ENCODE measurements at regions not wholly inside any gene's neighbourhood (a gene's known extent, or its start where the extent isn't known, plus 50 kb on each side); places are given as distances from the start of the nearest gene placed in this dataset.

- no peaks in the 10 kb centered on the region for H3K36me3 Mint-ChIP-seq (ENCODE audit: low read depth)
- H3K9me3 Mint-ChIP-seq, result peaks cover 15% of the 10 kb centered on the region
- no peaks in the 10 kb centered on the region for H3K4me1 Mint-ChIP-seq
- H3K27me3 Mint-ChIP-seq (ENCODE audit: low read depth), result no peaks in the 10 kb centered on the region
- H3K4me3 Mint-ChIP-seq, result no peak overlapping the region
- no peak for TF ChIP-seq CTCF (conservative IDR thresholded peaks at IDR 0.05)
- DNase-seq (ENCODE audit: low read depth, low spot score), result no peak
- no peak overlapping the region for H3K27ac Mint-ChIP-seq (ENCODE audit: unreplicated experiment)
These were observed 387.6 kb downstream of the BRINP2 start for GRCh38 chr1:177558372-177558771.

- H3K27me3 Mint-ChIP-seq (ENCODE audit: low read depth), result no peaks in the 10 kb centered on the region
- H3K4me3 Mint-ChIP-seq, result no peak overlapping the region
- no peaks in the 10 kb centered on the region for H3K36me3 Mint-ChIP-seq (ENCODE audit: low read depth)
- no peak for DNase-seq (ENCODE audit: low read depth, low spot score)
- peaks cover 18% of the 10 kb centered on the region for H3K9me3 Mint-ChIP-seq
- no peak overlapping the region for H3K27ac Mint-ChIP-seq (ENCODE audit: unreplicated experiment)
- no peaks in the 10 kb centered on the region for H3K4me1 Mint-ChIP-seq
- TF ChIP-seq CTCF (conservative IDR thresholded peaks at IDR 0.05), result no peak
These were observed 385.4 kb downstream of the BRINP2 start for GRCh38 chr1:177556163-177556562.

GRCh38 chr1:177547200-177547599 lies 376.4 kb downstream of the BRINP2 start:
- H3K36me3 Mint-ChIP-seq (ENCODE audit: low read depth), result no peaks in the 10 kb centered on the region
- peaks cover 2% of the 10 kb centered on the region for H3K9me3 Mint-ChIP-seq
- H3K4me1 Mint-ChIP-seq, result no peaks in the 10 kb centered on the region
- DNase-seq (ENCODE audit: low read depth, low spot score), result no peak
- TF ChIP-seq CTCF (conservative IDR thresholded peaks at IDR 0.05), result no peak
- no peak overlapping the region for H3K27ac Mint-ChIP-seq (ENCODE audit: unreplicated experiment)
- no peaks in the 10 kb centered on the region for H3K27me3 Mint-ChIP-seq (ENCODE audit: low read depth)
- H3K4me3 Mint-ChIP-seq, result no peak overlapping the region

- Mint-ChIP-seq H3K4me3 (no peak overlapping the region), H3K4me1 (no peaks in the 10 kb centered on the region), H3K27ac (ENCODE audit: unreplicated experiment) (no peak overlapping the region), H3K36me3 (ENCODE audit: low read depth) (no peaks in the 10 kb centered on the region), H3K9me3 (no peaks in the 10 kb centered on the region), H3K27me3 (ENCODE audit: low read depth) (no peaks in the 10 kb centered on the region)
- no peak for DNase-seq (ENCODE audit: low read depth, low spot score)
- TF ChIP-seq CTCF (conservative IDR thresholded peaks at IDR 0.05), result no peak
These were observed 375.6 kb downstream of the BRINP2 start for GRCh38 chr1:177546346-177546745.

GRCh38 chr1:177526201-177526600 lies 355.4 kb downstream of the BRINP2 start:
- Mint-ChIP-seq H3K27ac (ENCODE audit: unreplicated experiment) (no peak overlapping the region), H3K4me1 (no peaks in the 10 kb centered on the region), H3K36me3 (ENCODE audit: low read depth) (no peaks in the 10 kb centered on the region), H3K27me3 (ENCODE audit: low read depth) (no peaks in the 10 kb centered on the region), H3K9me3 (peaks cover 2% of the 10 kb centered on the region), H3K4me3 (no peak overlapping the region)
- no peak for TF ChIP-seq CTCF (conservative IDR thresholded peaks at IDR 0.05)
- DNase-seq (ENCODE audit: low read depth, low spot score), result no peak

GRCh38 chr1:177525176-177525575 lies 354.4 kb downstream of the BRINP2 start:
- TF ChIP-seq CTCF (conservative IDR thresholded peaks at IDR 0.05), result no peak
- Mint-ChIP-seq H3K9me3 (no peaks in the 10 kb centered on the region), H3K36me3 (ENCODE audit: low read depth) (no peaks in the 10 kb centered on the region), H3K4me3 (no peak overlapping the region), H3K27ac (ENCODE audit: unreplicated experiment) (no peak overlapping the region), H3K4me1 (no peaks in the 10 kb centered on the region), H3K27me3 (ENCODE audit: low read depth) (no peaks in the 10 kb centered on the region)
- DNase-seq (ENCODE audit: low read depth, low spot score), result no peak
